CD4-positive, alpha-beta T cell (primary cell): ENCODE measurements at regions not wholly inside any gene's neighbourhood (a gene's known extent, or its start where the extent isn't known, plus 50 kb on each side); places are given as distances from the start of the nearest gene placed in this dataset.

Experiments
- ATAC-seq: fragments of 200-7000 bp; cut with Tn5 transposase; one replicate; pipeline ENCODE4 v1.10.0; 2022; ENCODE audit warnings: mild to moderate bottlenecking; ENCODE audit not compliant: poor library complexity
- CTCF ChIA-PET: fragments of 350-600 bp; sonication (Branson Sonifier 250); formaldehyde crosslinking; loops from one replicate; lab custom pipeline; 2021; ENCODE audit warnings: antibody characterized with exemption, inconsistent platforms; lab: Charles Lee
- POLR2A ChIA-PET: fragments of 350-600 bp; sonication (Branson Sonifier 250); formaldehyde crosslinking; loops from one replicate; lab custom pipeline; 2021; ENCODE audit warnings: antibody characterized with exemption, inconsistent platforms; lab: Charles Lee
- DNase-seq, 14 experiments: peaks; one replicate each; pipeline ENCODE4 v3.0.0-alpha.2; 2013 to 2020; ENCODE audit warnings: mixed read lengths in 2 of 14
- H3K27ac ChIP-seq, 2 donors: one replicate each; pipeline versions ENCODE4 v1.5.1 to v1.7.0; 2013; ENCODE audit warnings: low read length in 2 of 2, low read depth in 1 of 2, mild to moderate bottlenecking in 1 of 2
- H3K27me3 ChIP-seq, 2 experiments: 1 replicate in 1 of 2; 2 replicates in 1 of 2; pipeline versions ENCODE4 v1.6.1 to v1.7.0; 2013; ENCODE audit warnings: low read length in 2 of 2, control low read depth in 1 of 2, mild to moderate bottlenecking in 1 of 2, moderate library complexity in 1 of 2; ENCODE audit not compliant: insufficient read depth in 2 of 2, control insufficient read depth in 1 of 2
- H3K36me3 ChIP-seq: one replicate; pipeline ENCODE4 v1.6.1; 2013; ENCODE audit warnings: low read length, control low read depth; ENCODE audit not compliant: insufficient read depth
- H3K4me1 ChIP-seq: one replicate; pipeline ENCODE4 v1.6.1; 2013; ENCODE audit warnings: low read length, control low read depth; ENCODE audit not compliant: insufficient read depth
- H3K4me3 ChIP-seq: one replicate; pipeline ENCODE4 v1.5.1; 2013; ENCODE audit warnings: mild to moderate bottlenecking, low read length, moderate library complexity
- H3K9me3 ChIP-seq, 2 experiments: 1 replicate in 1 of 2; 2 replicates in 1 of 2; pipeline versions ENCODE4 v1.6.1 to v1.7.0; 2013; ENCODE audit warnings: low read length in 2 of 2, mild to moderate bottlenecking in 2 of 2, control low read depth in 1 of 2, moderate library complexity in 1 of 2; ENCODE audit not compliant: control insufficient read depth in 1 of 2, insufficient read depth in 1 of 2
- H3K27ac Mint-ChIP-seq: one replicate; pipeline ENCODE4 v1.8.0; 2020; ENCODE audit warnings: mixed read lengths
- H3K27me3 Mint-ChIP-seq: one replicate; pipeline ENCODE4 v1.8.0; 2021; ENCODE audit warnings: mixed read lengths
- H3K36me3 Mint-ChIP-seq: one replicate; pipeline ENCODE4 v1.8.0; 2021; ENCODE audit warnings: low read depth, mixed read lengths
- H3K4me1 Mint-ChIP-seq: one replicate; pipeline ENCODE4 v1.8.0; 2021; ENCODE audit warnings: low read depth, mixed read lengths
- H3K4me3 Mint-ChIP-seq: one replicate; pipeline ENCODE4 v1.8.0; 2020; ENCODE audit warnings: mild to moderate bottlenecking, mixed read lengths
- H3K9me3 Mint-ChIP-seq: one replicate; pipeline ENCODE4 v1.8.0; 2020; ENCODE audit warnings: mixed read lengths
- CTCF ChIP-seq: fragments of 200-600 bp; IDR thresholded peaks from one replicate; pipeline ENCODE4 v1.8.0; 2022; ENCODE audit warnings: antibody characterized with exemption, mild to moderate bottlenecking
- intact Hi-C, 2 experiments: fragments of 100-400 bp; cut with DNase I in 1 of 2; cut with micrococcal nuclease in 1 of 2; formaldehyde crosslinking; loops; one replicate each; pipeline versions ENCODE4 v1.15.1 to v1.9.0; 2023 to 2025; cut with DNase I, micrococcal nuclease

GRCh38 chr4:123922847-123923246 lies 526.3 kb downstream of the SPRY1 start:
- Mint-ChIP-seq H3K4me1 (no peaks in the 10 kb centered on the region), H3K9me3 (no peaks in the 10 kb centered on the region), H3K36me3 (no peaks in the 10 kb centered on the region), H3K27me3 (no peaks in the 10 kb centered on the region), H3K27ac (no peak overlapping the region), H3K4me3 (no peak overlapping the region)
- TF ChIP-seq CTCF, result no peak
- DNase-seq (no peak), ATAC-seq (no peak)
- Histone ChIP-seq H3K4me3 (no peak overlapping the region), H3K27ac (no peak overlapping the region), H3K27me3 (no peaks in the 10 kb centered on the region), H3K36me3 (no peaks in the 10 kb centered on the region), H3K9me3 (no peaks in the 10 kb centered on the region), H3K4me1 (no peaks in the 10 kb centered on the region)
- intact Hi-C loops, result no loop called here
- ChIA-PET CTCF (no interaction called here), POLR2A (no interaction called here)

DNA sequence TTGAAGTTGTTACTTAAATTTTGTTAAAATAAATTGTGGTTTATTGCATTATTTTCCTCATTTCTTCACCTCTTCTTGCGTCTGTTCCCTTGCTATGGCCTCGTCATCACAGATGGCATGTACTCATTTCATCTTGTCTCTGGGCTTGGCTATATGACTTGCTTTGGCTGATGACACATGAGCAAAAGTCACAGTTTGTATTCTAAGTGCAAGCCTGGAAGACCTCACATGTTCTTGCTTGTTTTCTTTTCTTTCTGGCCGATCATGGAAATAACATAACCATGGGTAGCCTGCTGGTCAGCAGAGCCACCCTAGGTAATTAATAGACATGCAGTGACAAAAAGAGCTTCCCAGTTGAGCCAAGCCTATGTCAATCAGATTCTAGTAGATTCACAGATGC lies 527.9 kb downstream of the SPRY1 start:
- Mint-ChIP-seq H3K4me1 (no peaks in the 10 kb centered on the region), H3K36me3 (no peaks in the 10 kb centered on the region), H3K4me3 (no peak overlapping the region), H3K9me3 (no peaks in the 10 kb centered on the region), H3K27ac (no peak overlapping the region), H3K27me3 (no peaks in the 10 kb centered on the region)
- ChIA-PET CTCF (no interaction called here), POLR2A (no interaction called here)
- no peak for TF ChIP-seq CTCF
- Histone ChIP-seq H3K4me1 (no peaks in the 10 kb centered on the region), H3K27ac (no peak overlapping the region), H3K36me3 (no peaks in the 10 kb centered on the region), H3K4me3 (no peak overlapping the region), H3K27me3 (no peaks in the 10 kb centered on the region), H3K9me3 (no peaks in the 10 kb centered on the region)
- ATAC-seq (no peak), DNase-seq (no peak)
- intact Hi-C loops, result no loop called here

DNA sequence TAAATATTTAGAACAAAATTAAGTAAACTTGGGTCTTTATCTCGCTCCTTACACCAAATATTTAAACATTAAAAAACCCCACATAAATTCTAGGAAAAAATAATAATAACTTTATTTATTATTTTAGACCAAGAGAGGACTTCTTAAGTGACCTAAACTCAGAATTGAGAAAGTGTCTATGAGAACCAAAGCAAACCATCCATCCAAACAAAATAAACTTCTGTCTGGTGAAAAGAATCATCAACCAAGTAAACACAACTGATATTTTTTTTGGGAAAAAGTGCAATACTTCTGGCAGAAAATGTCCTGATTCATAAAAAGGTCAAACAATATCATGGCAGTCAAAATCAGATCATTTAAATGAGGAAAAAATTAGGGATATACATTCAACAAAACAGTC lies 533.0 kb downstream of the SPRY1 start:
- no peak for TF ChIP-seq CTCF
- Mint-ChIP-seq H3K27ac (no peak overlapping the region), H3K4me1 (no peaks in the 10 kb centered on the region), H3K36me3 (no peaks in the 10 kb centered on the region), H3K9me3 (no peaks in the 10 kb centered on the region), H3K4me3 (no peak overlapping the region), H3K27me3 (no peaks in the 10 kb centered on the region)
- Histone ChIP-seq H3K4me3 (no peak overlapping the region), H3K36me3 (no peaks in the 10 kb centered on the region), H3K27ac (no peak overlapping the region), H3K9me3 (no peaks in the 10 kb centered on the region), H3K4me1 (no peaks in the 10 kb centered on the region), H3K27me3 (no peaks in the 10 kb centered on the region)
- no peak for ATAC-seq
- no peak for DNase-seq
- ChIA-PET CTCF (no interaction called here), POLR2A (no interaction called here)
- intact Hi-C loops, result loop anchor here in 1 of 2 experiments (2.0 kb wide), 1 partner anchor 51 kb away; no protein-coding TSS in a partner anchor
